ENCODE measurements at regions not wholly inside any gene's neighbourhood (a gene's known extent, or its start where the extent isn't known, plus 50 kb on each side); places are given as distances from the start of the nearest gene placed in this dataset.
A peak's percentile ranks its signal among the peaks of the same experiment; 100 is the strongest.

DNA sequence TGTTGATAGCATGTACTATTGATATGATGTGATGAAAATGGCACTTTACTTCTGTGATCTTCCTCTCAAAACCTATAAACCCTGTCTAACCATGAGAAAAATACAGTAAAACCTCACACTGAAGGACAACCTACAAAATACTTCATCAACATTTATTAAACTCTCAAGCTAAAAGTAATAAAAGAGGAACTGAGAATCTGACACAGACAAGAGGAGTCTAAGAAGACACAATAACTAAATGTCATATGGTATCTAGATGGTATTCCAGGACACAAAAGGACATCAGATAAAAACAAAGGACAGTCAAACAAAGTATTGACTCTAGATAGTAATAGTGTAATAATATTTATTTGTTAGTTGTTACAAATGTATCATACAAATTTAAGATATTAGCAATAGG, 655.3 kb downstream of the SH3BGRL start:
- no peaks in the 10 kb centered on the region for H3K36me3 ChIP-seq (ENCODE audit: control insufficient read depth in 1 of 2, insufficient read depth in 2 of 2, low read length in 1 of 2)

DNA sequence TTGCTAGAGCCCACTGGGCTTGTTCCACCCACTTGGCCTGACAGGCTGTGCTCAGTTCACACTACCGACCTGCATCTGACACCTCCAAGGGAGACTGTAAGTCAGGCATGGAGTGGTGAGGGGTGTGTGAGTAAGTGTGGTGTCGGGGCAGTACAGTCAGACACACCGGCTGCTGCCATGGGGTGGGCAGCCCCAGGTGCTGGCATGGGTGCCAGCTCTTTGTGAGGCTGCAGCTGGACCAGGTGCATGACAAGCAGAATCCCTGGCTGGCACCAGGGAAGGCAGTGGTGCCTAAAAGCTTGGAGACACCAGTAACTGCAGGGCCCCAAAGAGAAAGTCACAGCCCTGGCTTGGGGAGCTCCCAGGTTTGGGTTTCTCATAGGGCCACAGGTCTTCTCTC, 665.0 kb downstream of the SH3BGRL start:
- Histone ChIP-seq H3K27me3 (ENCODE audit: control insufficient read depth in 1 of 2, insufficient read depth in 2 of 2, low read length in 1 of 2) (no peaks in the 10 kb centered on the region), H3K4me1 (ENCODE audit: control insufficient read depth in 1 of 2, insufficient read depth in 2 of 2, low read length in 2 of 2) (no peaks in the 10 kb centered on the region), H3K27ac (ENCODE audit: low read depth in 1 of 2, low read length in 2 of 2) (no peak overlapping the region), H3K4me3 (ENCODE audit: low read length in 2 of 2) (no peak overlapping the region), H3K36me3 (ENCODE audit: control insufficient read depth in 1 of 2, insufficient read depth in 2 of 2, low read length in 1 of 2) (no peaks in the 10 kb centered on the region), H3K9me3 (ENCODE audit: control insufficient read depth, low read length) (no peaks in the 10 kb centered on the region)
- peak; percentile 28 for ATAC-seq (ENCODE audit: low FRiP score)
- DNase-seq, result no peak
- intact Hi-C loops (cut with DNase I), result no loop called here
- 76 to 79% methylated on average over 3 of the region's 3 CpGs for WGBS, 2 donors

More for the DNA sequence above, 655.3 kb downstream of the SH3BGRL start:
- Histone ChIP-seq H3K27ac (ENCODE audit: low read depth in 1 of 2, low read length in 2 of 2) (no peak overlapping the region), H3K27me3 (ENCODE audit: control insufficient read depth in 1 of 2, insufficient read depth in 2 of 2, low read length in 1 of 2) (no peaks in the 10 kb centered on the region), H3K4me1 (ENCODE audit: control insufficient read depth in 1 of 2, insufficient read depth in 2 of 2, low read length in 2 of 2) (no peaks in the 10 kb centered on the region), H3K4me3 (ENCODE audit: low read length in 2 of 2) (no peak overlapping the region), H3K9me3 (ENCODE audit: control insufficient read depth, low read length) (no peaks in the 10 kb centered on the region)
- ATAC-seq (ENCODE audit: low FRiP score) (no peak), DNase-seq (no peak)
- intact Hi-C loops (cut with DNase I), result no loop called here

DNA sequence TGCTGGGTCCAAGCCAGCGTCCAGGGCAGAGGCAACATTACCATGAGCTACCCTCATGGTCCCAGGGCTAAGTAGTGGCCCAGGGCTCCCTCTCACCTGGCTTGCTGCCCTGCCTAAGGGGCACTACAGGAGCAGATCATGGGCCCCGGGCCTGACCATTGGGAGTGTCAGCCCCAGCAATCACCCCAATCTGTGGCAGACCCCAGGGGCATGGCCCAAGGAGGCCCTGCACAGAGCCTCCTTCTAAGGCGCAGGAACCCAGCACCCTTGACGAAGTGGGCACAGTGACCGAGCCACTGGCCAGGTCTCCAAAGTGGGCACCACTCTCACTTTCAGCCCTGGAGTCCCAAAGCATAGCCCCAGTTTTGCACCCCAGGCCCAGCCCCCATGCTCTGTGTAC, 667.1 kb downstream of the SH3BGRL start:
- no peak overlapping the region for H3K27ac ChIP-seq (ENCODE audit: low read depth in 1 of 2, low read length in 2 of 2)
- peak in 1 of 2 donors; percentile 67 for DNase-seq
- H3K27me3 ChIP-seq (ENCODE audit: control insufficient read depth in 1 of 2, insufficient read depth in 2 of 2, low read length in 1 of 2), result no peaks in the 10 kb centered on the region
- no peaks in the 10 kb centered on the region for H3K36me3 ChIP-seq (ENCODE audit: control insufficient read depth in 1 of 2, insufficient read depth in 2 of 2, low read length in 1 of 2)
- no peaks in the 10 kb centered on the region for H3K4me1 ChIP-seq (ENCODE audit: control insufficient read depth in 1 of 2, insufficient read depth in 2 of 2, low read length in 2 of 2)
- H3K9me3 ChIP-seq (ENCODE audit: control insufficient read depth, low read length), result no peaks in the 10 kb centered on the region
- H3K4me3 ChIP-seq (ENCODE audit: low read length in 2 of 2), result no peak overlapping the region
- 76 to 84% methylated on average over 5 of the region's 5 CpGs for WGBS, 2 donors
- peak; percentile 42 for ATAC-seq (ENCODE audit: low FRiP score)
- intact Hi-C loops (cut with DNase I), result no loop called here

DNA sequence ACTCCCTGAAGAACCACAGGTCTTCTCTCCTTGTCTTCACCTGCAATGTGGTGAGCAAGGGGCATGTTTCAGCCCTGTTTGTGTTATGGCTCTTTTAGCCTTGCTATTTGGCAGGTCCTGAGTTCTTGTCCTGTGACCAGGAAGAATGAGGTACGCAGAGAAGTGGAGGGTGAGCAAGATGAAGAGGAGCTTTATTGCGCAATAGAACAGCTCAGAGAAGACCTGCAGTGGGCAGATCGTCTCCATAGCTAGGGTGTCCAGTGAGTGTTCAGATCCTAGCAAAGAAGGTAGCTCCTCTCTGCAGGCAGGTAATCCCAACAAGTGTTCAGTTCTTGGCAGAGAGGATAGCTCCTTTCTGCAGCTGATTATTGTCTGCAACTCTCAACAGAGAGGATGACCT, 672.9 kb downstream of the SH3BGRL start:
- DNase-seq (no peak), ATAC-seq (ENCODE audit: low FRiP score) (no peak)
- Histone ChIP-seq H3K9me3 (ENCODE audit: control insufficient read depth, low read length) (no peaks in the 10 kb centered on the region), H3K27ac (ENCODE audit: low read depth in 1 of 2, low read length in 2 of 2) (no peak overlapping the region), H3K27me3 (ENCODE audit: control insufficient read depth in 1 of 2, insufficient read depth in 2 of 2, low read length in 1 of 2) (no peaks in the 10 kb centered on the region), H3K36me3 (ENCODE audit: control insufficient read depth in 1 of 2, insufficient read depth in 2 of 2, low read length in 1 of 2) (no peaks in the 10 kb centered on the region), H3K4me3 (ENCODE audit: low read length in 2 of 2) (no peak overlapping the region), H3K4me1 (ENCODE audit: control insufficient read depth in 1 of 2, insufficient read depth in 2 of 2, low read length in 2 of 2) (no peaks in the 10 kb centered on the region)
- intact Hi-C loops (cut with DNase I), result no loop called here
- 79 to 84% methylated on average over 3 of the region's 3 CpGs for WGBS, 2 donors

DNA sequence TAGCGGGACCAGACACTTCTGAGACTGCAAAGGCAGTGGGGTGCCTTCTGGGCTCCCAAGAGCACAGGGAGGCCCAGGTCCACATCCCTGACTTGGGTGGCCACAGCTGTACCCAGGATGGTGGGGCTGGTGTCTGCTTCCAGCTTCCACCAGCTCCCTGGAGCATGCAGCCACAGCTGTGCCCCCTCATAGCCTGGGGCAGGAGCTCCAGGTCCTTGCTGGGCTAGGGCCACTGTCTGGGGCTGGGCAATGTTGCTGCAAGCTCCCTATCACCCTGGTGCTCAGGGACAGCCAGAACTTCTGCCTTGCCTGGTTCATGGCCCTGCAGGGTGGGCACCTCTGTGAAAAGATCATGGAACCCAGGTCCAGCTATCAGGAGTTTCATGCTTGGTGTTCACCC, 673.9 kb downstream of the SH3BGRL start:
- ATAC-seq (ENCODE audit: low FRiP score), result peak; percentile 48
- intact Hi-C loops (cut with DNase I), result no loop called here

DNA sequence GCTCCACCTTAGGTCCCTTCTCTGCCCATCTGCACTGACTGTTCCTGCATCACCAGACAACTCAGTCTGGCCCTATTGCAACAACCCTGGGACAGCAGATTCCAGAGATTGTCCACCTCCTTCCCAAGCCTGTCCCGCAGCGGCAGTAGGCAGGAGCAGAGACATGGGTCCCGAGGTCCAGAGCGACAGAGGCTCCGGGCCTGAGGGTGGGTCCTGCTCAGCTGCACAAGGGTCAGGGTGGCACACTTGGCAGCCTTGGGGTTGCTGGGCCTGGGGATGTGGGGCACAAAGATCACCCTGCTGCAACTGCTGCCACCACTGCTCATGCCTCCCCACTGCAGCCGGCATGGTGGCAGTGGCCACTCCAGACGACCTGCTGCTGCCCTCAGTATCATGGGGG, 674.5 kb downstream of the SH3BGRL start:
- WGBS, 2 donors, result 83 to 88% methylated on average over 7 of the region's 7 CpGs
- ATAC-seq (ENCODE audit: low FRiP score), result peak; percentile 9
- H3K36me3 ChIP-seq (ENCODE audit: control insufficient read depth in 1 of 2, insufficient read depth in 2 of 2, low read length in 1 of 2), result no peaks in the 10 kb centered on the region
- H3K9me3 ChIP-seq (ENCODE audit: control insufficient read depth, low read length), result no peaks in the 10 kb centered on the region
- no peak overlapping the region for H3K4me3 ChIP-seq (ENCODE audit: low read length in 2 of 2)
- H3K27ac ChIP-seq (ENCODE audit: low read depth in 1 of 2, low read length in 2 of 2), result no peak overlapping the region
- intact Hi-C loops (cut with DNase I), result no loop called here
- no peak for DNase-seq
- no peaks in the 10 kb centered on the region for H3K4me1 ChIP-seq (ENCODE audit: control insufficient read depth in 1 of 2, insufficient read depth in 2 of 2, low read length in 2 of 2)
- no peaks in the 10 kb centered on the region for H3K27me3 ChIP-seq (ENCODE audit: control insufficient read depth in 1 of 2, insufficient read depth in 2 of 2, low read length in 1 of 2)

More for the DNA sequence above, 673.9 kb downstream of the SH3BGRL start:
- DNase-seq, result no peak
- Histone ChIP-seq H3K4me3 (ENCODE audit: low read length in 2 of 2) (no peak overlapping the region), H3K27me3 (ENCODE audit: control insufficient read depth in 1 of 2, insufficient read depth in 2 of 2, low read length in 1 of 2) (no peaks in the 10 kb centered on the region), H3K9me3 (ENCODE audit: control insufficient read depth, low read length) (no peaks in the 10 kb centered on the region), H3K36me3 (ENCODE audit: control insufficient read depth in 1 of 2, insufficient read depth in 2 of 2, low read length in 1 of 2) (no peaks in the 10 kb centered on the region), H3K4me1 (ENCODE audit: control insufficient read depth in 1 of 2, insufficient read depth in 2 of 2, low read length in 2 of 2) (no peaks in the 10 kb centered on the region), H3K27ac (ENCODE audit: low read depth in 1 of 2, low read length in 2 of 2) (no peak overlapping the region)
- 71 to 88% methylated on average over 1 of the region's 1 CpG for WGBS, 2 donors

DNA sequence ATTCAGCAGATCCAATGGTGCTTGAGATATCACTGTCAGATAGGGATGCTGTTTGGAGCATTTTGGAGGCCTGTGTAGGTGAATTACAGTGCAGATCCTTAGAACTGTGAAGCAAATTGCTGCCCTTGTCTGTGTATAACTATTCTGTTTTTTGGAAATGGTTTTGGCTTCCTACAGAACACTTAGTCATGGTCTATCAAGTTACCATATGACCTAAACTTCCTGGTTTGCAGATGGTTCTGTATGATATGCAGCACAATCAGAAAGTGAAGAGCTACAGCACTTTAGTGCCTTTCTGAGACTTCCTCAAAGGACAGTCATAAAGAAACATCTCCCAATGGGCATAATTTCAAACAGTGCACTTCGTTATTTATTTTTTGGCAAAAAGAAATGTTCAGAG, 688.6 kb downstream of the SH3BGRL start:
- no peak overlapping the region for H3K4me3 ChIP-seq (ENCODE audit: low read length in 2 of 2)
- 31 to 51% methylated on average over 1 of the region's 1 CpG for WGBS, 2 donors
- no peak overlapping the region for H3K27ac ChIP-seq (ENCODE audit: low read depth in 1 of 2, low read length in 2 of 2)
- H3K9me3 ChIP-seq (ENCODE audit: control insufficient read depth, low read length), result no peaks in the 10 kb centered on the region
- no peaks in the 10 kb centered on the region for H3K27me3 ChIP-seq (ENCODE audit: control insufficient read depth in 1 of 2, insufficient read depth in 2 of 2, low read length in 1 of 2)
- H3K4me1 ChIP-seq (ENCODE audit: control insufficient read depth in 1 of 2, insufficient read depth in 2 of 2, low read length in 2 of 2), result no peaks in the 10 kb centered on the region
- no peak for ATAC-seq (ENCODE audit: low FRiP score)
- H3K36me3 ChIP-seq (ENCODE audit: control insufficient read depth in 1 of 2, insufficient read depth in 2 of 2, low read length in 1 of 2), result no peaks in the 10 kb centered on the region
- DNase-seq, result no peak
- intact Hi-C loops (cut with DNase I), result no loop called here

DNA sequence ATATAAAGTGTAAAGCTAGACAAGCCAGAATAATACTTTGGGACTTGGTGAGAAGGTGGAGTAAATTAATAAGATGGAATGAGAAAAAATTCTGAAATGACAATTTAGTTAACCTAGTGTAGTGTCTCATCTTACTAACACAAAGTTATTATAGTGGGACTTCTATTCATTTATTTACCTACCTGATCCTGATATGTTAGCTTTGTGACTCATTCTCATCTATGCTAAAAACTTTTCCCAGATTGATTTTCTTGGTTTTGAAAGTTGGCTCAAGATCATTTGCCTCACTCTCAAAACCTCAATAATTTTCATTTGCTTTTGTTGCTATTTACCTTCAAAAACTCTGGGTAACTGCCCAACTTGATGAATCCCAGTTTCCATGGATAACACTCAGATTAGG, 698.6 kb downstream of the SH3BGRL start:
- ATAC-seq (ENCODE audit: low FRiP score), result no peak
- Histone ChIP-seq H3K27ac (ENCODE audit: low read depth in 1 of 2, low read length in 2 of 2) (no peak overlapping the region), H3K4me3 (ENCODE audit: low read length in 2 of 2) (no peak overlapping the region), H3K27me3 (ENCODE audit: control insufficient read depth in 1 of 2, insufficient read depth in 2 of 2, low read length in 1 of 2) (no peaks in the 10 kb centered on the region), H3K9me3 (ENCODE audit: control insufficient read depth, low read length) (no peaks in the 10 kb centered on the region), H3K36me3 (ENCODE audit: control insufficient read depth in 1 of 2, insufficient read depth in 2 of 2, low read length in 1 of 2) (no peaks in the 10 kb centered on the region), H3K4me1 (ENCODE audit: control insufficient read depth in 1 of 2, insufficient read depth in 2 of 2, low read length in 2 of 2) (no peaks in the 10 kb centered on the region)
- intact Hi-C loops (cut with DNase I), result no loop called here
- no peak for DNase-seq

DNA sequence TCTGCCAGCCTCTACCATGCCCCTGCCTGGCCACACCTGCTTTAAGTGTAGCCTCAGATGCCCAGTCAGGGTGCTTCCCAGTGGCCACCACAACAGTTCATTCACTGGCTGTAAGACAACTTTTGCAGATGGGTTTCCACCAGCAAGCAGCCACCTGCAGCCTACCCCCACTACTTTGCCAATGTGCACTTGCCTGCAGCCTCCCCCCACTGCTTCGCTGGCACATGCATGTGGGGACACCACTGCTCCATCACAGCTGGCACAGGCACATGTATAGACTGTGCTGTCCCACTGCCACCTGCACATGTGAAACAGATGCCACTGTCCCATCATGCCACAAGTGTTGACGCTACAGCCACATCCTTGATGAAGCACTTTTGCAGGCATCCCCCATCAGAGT, 723.9 kb downstream of the SH3BGRL start:
- DNase-seq, result peak in 1 of 2 donors; percentile 28
- H3K27me3 ChIP-seq (ENCODE audit: control insufficient read depth in 1 of 2, insufficient read depth in 2 of 2, low read length in 1 of 2), result no peaks in the 10 kb centered on the region
- intact Hi-C loops (cut with DNase I), result no loop called here
- no peaks in the 10 kb centered on the region for H3K36me3 ChIP-seq (ENCODE audit: control insufficient read depth in 1 of 2, insufficient read depth in 2 of 2, low read length in 1 of 2)
- no peak overlapping the region for H3K27ac ChIP-seq (ENCODE audit: low read depth in 1 of 2, low read length in 2 of 2)
- H3K4me3 ChIP-seq (ENCODE audit: low read length in 2 of 2), result no peak overlapping the region
- no peaks in the 10 kb centered on the region for H3K4me1 ChIP-seq (ENCODE audit: control insufficient read depth in 1 of 2, insufficient read depth in 2 of 2, low read length in 2 of 2)
- 64 to 82% methylated on average over 2 of the region's 2 CpGs for WGBS, 2 donors
- no peaks in the 10 kb centered on the region for H3K9me3 ChIP-seq (ENCODE audit: control insufficient read depth, low read length)
- ATAC-seq (ENCODE audit: low FRiP score), result peak; percentile 19
